Natural killer cell (primary cell): ENCODE measurements at regions not wholly inside any gene's neighbourhood (a gene's known extent, or its start where the extent isn't known, plus 50 kb on each side); places are given as distances from the start of the nearest gene placed in this dataset.

ENCODE experiments used
- ATAC-seq, 3 donors: fragments of 150-1000 bp in 2 of 3; fragments of 200-7000 bp in 1 of 3; cut with Tn5 transposase; 1 replicate in 1 of 3; 2 replicates in 2 of 3; pipeline ENCODE4 v1.10.0; 2021; ENCODE audit warnings: mild to moderate bottlenecking in 2 of 3, moderate library complexity in 2 of 3
- DNase-seq, 2 donors: peaks; one replicate each; pipeline versions ENCODE4 v3.0.0 to v3.0.0-alpha.2; 2013 to 2021; ENCODE audit warnings: mixed read lengths in 1 of 2
- H3K27ac ChIP-seq: one replicate; pipeline ENCODE4 v1.5.1; 2013; ENCODE audit warnings: mild to moderate bottlenecking, low read length
- H3K27me3 ChIP-seq: one replicate; pipeline ENCODE4 v1.6.1; 2013; ENCODE audit warnings: low read length; ENCODE audit not compliant: control insufficient read depth, insufficient read depth
- H3K36me3 ChIP-seq: one replicate; pipeline ENCODE4 v1.6.1; 2013; ENCODE audit warnings: low read length; ENCODE audit not compliant: control insufficient read depth, insufficient read depth
- H3K4me1 ChIP-seq: one replicate; pipeline ENCODE4 v1.6.1; 2013; ENCODE audit warnings: low read length; ENCODE audit not compliant: control insufficient read depth, insufficient read depth
- H3K4me3 ChIP-seq: one replicate; pipeline ENCODE4 v1.5.1; 2013; ENCODE audit warnings: low read length
- H3K9me3 ChIP-seq: one replicate; pipeline ENCODE4 v1.6.1; 2013; ENCODE audit warnings: low read length; ENCODE audit not compliant: control insufficient read depth, insufficient read depth
- H3K27ac Mint-ChIP-seq, 2 donors: one replicate each; pipeline ENCODE4 v1.8.0; 2022; ENCODE audit warnings: mild to moderate bottlenecking in 2 of 2, mixed read lengths in 2 of 2, moderate library complexity in 1 of 2
- H3K27me3 Mint-ChIP-seq, 2 donors: one replicate each; pipeline ENCODE4 v1.8.0; 2022; ENCODE audit warnings: low read depth in 2 of 2, mixed read lengths in 2 of 2
- H3K36me3 Mint-ChIP-seq: one replicate; pipeline ENCODE4 v1.8.0; 2022; ENCODE audit warnings: mixed read lengths
- H3K4me1 Mint-ChIP-seq, 2 donors: one replicate each; pipeline ENCODE4 v1.8.0; 2022; ENCODE audit warnings: mixed read lengths in 2 of 2
- H3K4me3 Mint-ChIP-seq: one replicate; pipeline ENCODE4 v1.8.0; 2022; ENCODE audit warnings: mild to moderate bottlenecking, moderate library complexity, mixed read lengths
- H3K9me3 Mint-ChIP-seq, 2 donors: one replicate each; pipeline ENCODE4 v1.8.0; 2022; ENCODE audit warnings: mixed read lengths in 2 of 2
- CTCF ChIP-seq: fragments of 200-600 bp; IDR thresholded peaks from one replicate; pipeline ENCODE4 v1.8.0; 2022; ENCODE audit warnings: antibody characterized with exemption
- WGBS: methylation state at CpG from one replicate; pipeline ENCODE4 v1.1.7; 2013; ENCODE audit warnings: missing lambda C conversion rate; ENCODE audit not compliant: insufficient coverage; 5-methylcytosine and 5-hydroxymethylcytosine counted together
- intact Hi-C: fragments of 100-400 bp; cut with micrococcal nuclease; formaldehyde crosslinking; loops from one replicate; pipeline ENCODE4 v1.14.2; 2022

- Histone ChIP-seq H3K4me3 (no peak overlapping the region), H3K27me3 (no peaks in the 10 kb centered on the region), H3K27ac (no peak overlapping the region), H3K9me3 (peaks cover 4% of the 10 kb centered on the region), H3K4me1 (no peaks in the 10 kb centered on the region), H3K36me3 (no peaks in the 10 kb centered on the region)
- no peak overlapping the region for H3K27ac Mint-ChIP-seq
- no peaks in the 10 kb centered on the region for H3K36me3 Mint-ChIP-seq
- H3K9me3 Mint-ChIP-seq: peaks cover 9 to 19% of the 10 kb centered on the region in 2 donors
- WGBS: no CpG with 5 or more reads among the region's 1 CpG
- DNase-seq (no peak), ATAC-seq (no peak)
- H3K27me3 Mint-ChIP-seq: no peaks in the 10 kb centered on the region
- H3K4me3 Mint-ChIP-seq: no peak overlapping the region
- H3K4me1 Mint-ChIP-seq: no peaks in the 10 kb centered on the region
- no peak for TF ChIP-seq CTCF
- intact Hi-C loops: no loop called here
Measured at GRCh38 chr14:42533476-42533875, 926.8 kb downstream of the LRFN5 start.

- no peaks in the 10 kb centered on the region for H3K4me1 ChIP-seq
- intact Hi-C loops: no loop called here
- Mint-ChIP-seq H3K9me3 (peaks cover 7 to 15% of the 10 kb centered on the region in 2 donors), H3K27me3 (no peaks in the 10 kb centered on the region), H3K36me3 (no peaks in the 10 kb centered on the region), H3K4me1 (no peaks in the 10 kb centered on the region), H3K27ac (no peak overlapping the region), H3K4me3 (no peak overlapping the region)
- ATAC-seq (no peak), DNase-seq (no peak)
- no peak overlapping the region for H3K4me3 ChIP-seq
- H3K36me3 ChIP-seq: no peaks in the 10 kb centered on the region
- 95% methylated on average over 2 of the region's 2 CpGs for WGBS
- peaks cover 6% of the 10 kb centered on the region for H3K9me3 ChIP-seq
- no peak for TF ChIP-seq CTCF
- H3K27ac ChIP-seq: no peak overlapping the region
- no peaks in the 10 kb centered on the region for H3K27me3 ChIP-seq
Measured at GRCh38 chr14:42532194-42532593, 925.5 kb downstream of the LRFN5 start.

GRCh38 chr14:42527141-42527540 lies 920.5 kb downstream of the LRFN5 start:
- Mint-ChIP-seq H3K4me3 (no peak overlapping the region), H3K36me3 (peaks cover 4% of the 10 kb centered on the region), H3K4me1 (no peaks in the 10 kb centered on the region), H3K27me3 (no peaks in the 10 kb centered on the region), H3K27ac (no peak overlapping the region), H3K9me3 (peaks cover 4 to 11% of the 10 kb centered on the region in 2 donors)
- no peaks in the 10 kb centered on the region for H3K4me1 ChIP-seq
- H3K4me3 ChIP-seq: no peak overlapping the region
- H3K36me3 ChIP-seq: no peaks in the 10 kb centered on the region
- 100% methylated on average over 1 of the region's 2 CpGs for WGBS
- ATAC-seq (no peak), DNase-seq (no peak)
- no peaks in the 10 kb centered on the region for H3K27me3 ChIP-seq
- H3K27ac ChIP-seq: no peak overlapping the region
- TF ChIP-seq CTCF: no peak
- intact Hi-C loops: no loop called here
- peaks cover 7% of the 10 kb centered on the region for H3K9me3 ChIP-seq

GRCh38 chr14:42523666-42524065 lies 917.0 kb downstream of the LRFN5 start:
- intact Hi-C loops: no loop called here
- no peak overlapping the region for H3K4me3 ChIP-seq
- no peaks in the 10 kb centered on the region for H3K27me3 Mint-ChIP-seq
- no peaks in the 10 kb centered on the region for H3K27me3 ChIP-seq
- H3K27ac Mint-ChIP-seq: no peak overlapping the region
- no peaks in the 10 kb centered on the region for H3K36me3 ChIP-seq
- H3K27ac ChIP-seq: no peak overlapping the region
- H3K4me3 Mint-ChIP-seq: no peak overlapping the region
- no peak for TF ChIP-seq CTCF
- no peaks in the 10 kb centered on the region for H3K4me1 Mint-ChIP-seq
- no peaks in the 10 kb centered on the region for H3K4me1 ChIP-seq
- H3K9me3 Mint-ChIP-seq: peaks cover 10 to 24% of the 10 kb centered on the region in 2 donors
- H3K9me3 ChIP-seq: peaks cover 7% of the 10 kb centered on the region
- peaks cover 8% of the 10 kb centered on the region for H3K36me3 Mint-ChIP-seq
- DNase-seq (no peak), ATAC-seq (no peak)
- WGBS: 12% methylated on average over 2 of the region's 2 CpGs
